ENCODE measurements at regions not wholly inside any gene's neighbourhood (a gene's known extent, or its start where the extent isn't known, plus 50 kb on each side); places are given as distances from the start of the nearest gene placed in this dataset.

GRCh38 chr4:111806331-111806730, 338.9 kb upstream of the FAM241A start:
- no peaks in the 10 kb centered on the region for H3K36me3 ChIP-seq (ENCODE audit: control insufficient read depth in 2 of 4, insufficient read depth in 4 of 4, low read length in 3 of 4)
- no peak overlapping the region for H3K4me2 ChIP-seq (ENCODE audit: insufficient read depth in 1 of 2, low read depth in 2 of 2, low read length in 2 of 2)
- TF ChIP-seq RXRA (IDR thresholded peaks at IDR 0.05; ENCODE audit: insufficient read depth, low read depth, low read length) (no peak), RAD21 (IDR thresholded peaks at IDR 0.05 in 1 of 2, conservative IDR thresholded peaks at IDR 0.05 in 1 of 2; ENCODE audit: low read depth in 2 of 2, low read length in 2 of 2) (peak in 1 of 2 experiments; percentile 38; a peak in 1 of 4 replicates), CTBP2 (IDR thresholded peaks at IDR 0.05; ENCODE audit: borderline replicate concordance, insufficient read depth, insufficient read length, low read length) (no peak), YY1 (IDR thresholded peaks at IDR 0.05; ENCODE audit: low read depth, low read length) (0 out of 2 replicates have a peak, but pooled peaks have one; percentile 36), SRF (IDR thresholded peaks at IDR 0.05; ENCODE audit: low read depth, low read length) (peak; percentile 21; the same call in 1 of the 2 replicates), NRF1 (IDR thresholded peaks at IDR 0.05; ENCODE audit: low read depth, low read length) (no peak), SAP30 (IDR thresholded peaks at IDR 0.05; ENCODE audit: insufficient read depth, insufficient replicate concordance, low read length) (no peak), RBBP5 (IDR thresholded peaks at IDR 0.05; ENCODE audit: borderline replicate concordance, low read depth, low read length) (no peak), CTCF (IDR thresholded peaks at IDR 0.05; ENCODE audit: control extremely low read depth in 1 of 3, insufficient read depth in 1 of 3, low read depth in 1 of 3, low read length in 3 of 3) (peak; percentile 47 to 69 (median 57))
- 61% methylated on average over 5 of the region's 5 CpGs; no CpG with 5 or more reads in 1 of the 2 experiments for WGBS, 2 experiments (ENCODE audit: extremely low coverage in 1 of 2, insufficient coverage in 1 of 2, insufficient read length in 1 of 2, insufficient replicate concordance in 2 of 2, low coverage in 1 of 2, low lambda C conversion rate in 2 of 2, missing lambda C conversion rate in 1 of 2)
- ChIA-PET POLR2A (ENCODE audit: partially characterized antibody) (interaction anchor here (0.6 kb wide), 1 partner anchor 135 kb away, joined by 3 read pairs; no protein-coding TSS in a partner anchor), CTCF (ENCODE audit: partially characterized antibody) (interaction anchor here (0.6 to 5.6 kb wide), 17 partner anchors 11 to 652 kb away, joined by 3 to 47 read pairs (median 5); no protein-coding TSS in a partner anchor)
- H3K4me1 ChIP-seq (replicated peaks in 1 of 4; ENCODE audit: control insufficient read depth in 3 of 4, insufficient read depth in 4 of 4, low read length in 3 of 4): 0 out of 7 replicates have a peak, but pooled peaks cover 0 to 2% (median 0%) of the 10 kb centered on the region in 4 experiments
- DNase-seq (ENCODE audit: low read depth in 1 of 2, low spot score in 2 of 2): peak; percentile 15 to 52
- no peak overlapping the region for H3K23ac ChIP-seq (ENCODE audit: insufficient read length)
- H3K9ac ChIP-seq (replicated peaks in 1 of 4; ENCODE audit: extremely low read depth in 1 of 4, low read depth in 3 of 4, low read length in 3 of 4): no peak overlapping the region
- no peak overlapping the region for H3K18ac ChIP-seq (ENCODE audit: extremely low read depth, low read length)
- peaks cover 15 to 48% (median 40%) of the 10 kb centered on the region in 4 experiments for H3K27me3 ChIP-seq (replicated peaks in 1 of 4; ENCODE audit: control insufficient read depth in 3 of 4, extremely low read depth in 1 of 4, insufficient read depth in 3 of 4, low read length in 3 of 4)
- no peak overlapping the region for H3K14ac ChIP-seq (ENCODE audit: insufficient read length)
- H3K56ac ChIP-seq (replicated peaks; ENCODE audit: insufficient read length, low read depth, low read length): no peak overlapping the region
- no peak overlapping the region for H2BK120ac ChIP-seq (replicated peaks; ENCODE audit: low read depth, low read length)
- no peak overlapping the region for H2BK15ac ChIP-seq (ENCODE audit: low read length)
- H3K4me3 ChIP-seq (ENCODE audit: extremely low read depth in 1 of 4, insufficient read depth in 2 of 4, low read depth in 3 of 4, low read length in 4 of 4): no peak overlapping the region
- H2AK5ac ChIP-seq (ENCODE audit: low read depth, low read length): no peak overlapping the region
- peak; percentile 57 for FAIRE-seq
- no peak overlapping the region for H4K5ac ChIP-seq (ENCODE audit: insufficient read length, low read depth, low read length)
- no peak overlapping the region for H4K91ac ChIP-seq (replicated peaks; ENCODE audit: insufficient read length, low read length)
- no peaks in the 10 kb centered on the region for H3K79me1 ChIP-seq (ENCODE audit: low read depth, low read length)
- H3K9me3 ChIP-seq (ENCODE audit: insufficient read depth in 2 of 2, low read depth in 1 of 2, low read length in 1 of 2): no peaks in the 10 kb centered on the region
- H2BK5ac ChIP-seq (ENCODE audit: low read depth, low read length): no peak overlapping the region
- no peak overlapping the region for H2AFZ ChIP-seq (ENCODE audit: low read length)
- H2BK12ac ChIP-seq (ENCODE audit: low read depth, low read length): no peak overlapping the region
- no peaks in the 10 kb centered on the region for H3K79me2 ChIP-seq (ENCODE audit: control insufficient read depth in 1 of 2, insufficient read depth in 2 of 2, low read length in 2 of 2)
- H3K23me2 ChIP-seq (ENCODE audit: low read depth, low read length): peaks cover 2% of the 10 kb centered on the region; the same call in 1 of the 2 replicates
- no peak overlapping the region for H3K4ac ChIP-seq (replicated peaks; ENCODE audit: insufficient read length, low read depth, low read length)
- no peak overlapping the region for H3K27ac ChIP-seq (ENCODE audit: low read depth, low read length)
- no peak overlapping the region for H4K8ac ChIP-seq (ENCODE audit: extremely low read depth, insufficient read depth, low read length)
- no peak overlapping the region for H2BK20ac ChIP-seq (ENCODE audit: low read length)
- peaks cover 0 to 1% of the 10 kb centered on the region in 2 experiments for H4K20me1 ChIP-seq (replicated peaks in 1 of 2; ENCODE audit: control insufficient read depth in 1 of 2, insufficient read depth in 2 of 2, low read length in 2 of 2)
